Stimulated activated CD4-positive, alpha-beta T cell treated with anti-CD3 and anti-CD28 coated beads, TNF-alpha, amount 100 ng/mL, for 48 hours (primary cell): ENCODE measurements at regions not wholly inside any gene's neighbourhood (a gene's known extent, or its start where the extent isn't known, plus 50 kb on each side); places are given as distances from the start of the nearest gene placed in this dataset.
"Not testable (repeated sequence)": the region's sequence is repeated elsewhere in the genome, so short reads cannot be mapped to it uniquely, and the experiment has no call there.

Experiments used
- DNase-seq, 3 donors: peaks; one replicate each; pipeline ENCODE4 v3.0.0-alpha.2; 2020; ENCODE audit warnings: low read depth in 3 of 3

DNA sequence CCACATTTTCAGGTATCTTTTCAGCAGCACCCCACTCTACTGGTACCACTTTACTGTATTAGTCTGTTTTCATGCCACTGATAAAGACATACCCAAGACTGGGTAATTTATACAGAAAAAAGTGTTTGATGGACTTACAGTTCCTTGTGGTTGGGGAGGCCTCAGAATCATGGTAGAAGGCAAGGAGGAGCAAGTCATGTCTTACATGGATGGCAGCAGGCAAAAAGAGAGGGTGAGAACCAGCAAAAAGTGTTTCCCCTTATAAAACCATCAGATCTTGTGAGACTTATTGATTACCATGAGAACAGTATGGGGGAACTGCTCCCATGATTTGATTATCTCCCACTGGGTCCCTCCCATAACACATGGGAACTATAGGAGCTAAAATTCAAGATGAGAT, 685.9 kb downstream of the NYAP2 start:
- not testable (repeated sequence) for DNase-seq

GRCh38 chr2:226080334-226080733, 680.8 kb downstream of the NYAP2 start:
- DNase-seq: no peak

DNA sequence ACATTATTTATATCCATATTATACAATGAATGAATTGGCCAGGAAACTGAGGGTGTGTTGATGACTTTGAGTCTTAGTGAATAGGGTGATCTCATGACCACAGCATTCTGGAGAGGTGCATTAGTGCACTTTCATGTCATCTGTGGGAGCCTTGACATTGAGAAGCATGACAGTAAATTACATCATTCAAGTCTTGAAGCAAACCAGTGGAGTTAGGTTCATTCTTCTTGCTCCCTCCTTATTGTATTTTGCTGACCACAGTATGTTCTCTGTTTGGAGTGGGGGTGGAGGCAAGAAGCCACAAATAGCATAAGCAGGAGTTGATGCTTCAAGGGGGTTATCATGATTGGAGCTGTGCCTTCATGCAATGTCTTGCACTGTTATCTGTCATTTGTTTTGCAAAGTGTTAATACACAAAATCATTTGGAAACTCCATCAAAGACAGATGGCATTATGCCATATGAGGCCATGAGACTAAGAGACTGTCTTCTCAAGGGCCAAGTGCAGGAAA, 680.2 kb downstream of the NYAP2 start:
- DNase-seq: no peak

DNA sequence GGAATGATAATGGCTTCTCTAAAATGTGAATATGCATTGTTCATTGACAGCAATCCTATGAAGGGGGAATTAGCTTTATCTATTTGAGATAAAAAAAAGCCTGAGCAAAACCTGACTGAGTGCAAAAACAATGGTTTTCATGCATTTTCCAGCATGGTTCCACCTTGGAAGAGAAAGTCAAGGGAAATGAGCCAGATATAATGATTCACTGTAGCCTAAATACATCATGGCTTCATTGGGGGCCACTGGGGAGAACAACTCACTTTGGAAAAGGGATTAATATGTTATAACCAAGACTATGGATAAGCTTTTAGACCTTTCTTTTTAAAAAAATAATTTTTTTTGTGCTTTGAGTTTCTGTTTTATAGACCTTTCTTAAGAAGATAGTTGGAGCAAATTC, 679.7 kb downstream of the NYAP2 start:
- DNase-seq: no peak

- no peak for DNase-seq
Measured at GRCh38 chr2:226078666-226079065, 679.2 kb downstream of the NYAP2 start.

- no peak for DNase-seq
Measured at GRCh38 chr2:226077841-226078240, 678.3 kb downstream of the NYAP2 start.

DNA sequence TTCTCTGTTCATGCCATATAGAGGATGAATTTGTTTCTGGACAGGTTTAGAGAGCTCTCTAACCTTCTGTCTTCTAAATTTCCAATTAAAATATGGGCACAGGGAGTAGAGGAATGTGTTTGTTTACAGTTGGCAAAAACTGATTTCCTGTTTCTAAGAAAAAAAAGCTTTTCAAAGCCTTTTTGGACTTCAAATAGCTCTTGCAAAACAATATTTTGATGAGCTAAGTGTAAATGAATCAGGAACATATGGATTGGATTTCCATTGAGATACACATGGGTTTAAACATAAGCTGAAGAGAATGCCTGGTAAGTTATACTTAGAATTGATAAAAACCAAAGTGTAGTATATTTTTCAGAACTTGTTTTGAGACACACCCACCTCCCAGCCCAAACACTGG, 677.5 kb downstream of the NYAP2 start:
- DNase-seq: no peak

GRCh38 chr2:226076529-226076928, 677.0 kb downstream of the NYAP2 start:
- no peak for DNase-seq

DNA sequence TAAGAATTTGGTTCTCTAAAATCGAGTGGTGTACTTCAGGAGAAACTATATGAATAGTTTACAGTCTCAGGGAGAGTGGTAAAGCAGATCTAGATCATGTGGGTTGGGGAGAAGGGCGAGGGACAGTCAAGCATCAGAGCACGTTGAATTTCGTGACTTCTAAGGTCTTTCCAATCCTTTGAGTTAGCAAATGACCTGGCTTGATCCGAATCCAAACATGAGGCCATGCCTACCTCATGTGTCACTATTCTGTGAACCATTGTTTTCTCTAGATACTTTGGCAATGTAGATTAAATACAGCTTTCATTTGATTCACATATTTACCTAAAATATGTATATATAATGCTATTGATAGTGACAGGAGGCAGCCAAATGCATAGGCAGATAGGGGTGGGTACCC, 674.9 kb downstream of the NYAP2 start:
- no peak for DNase-seq

DNA sequence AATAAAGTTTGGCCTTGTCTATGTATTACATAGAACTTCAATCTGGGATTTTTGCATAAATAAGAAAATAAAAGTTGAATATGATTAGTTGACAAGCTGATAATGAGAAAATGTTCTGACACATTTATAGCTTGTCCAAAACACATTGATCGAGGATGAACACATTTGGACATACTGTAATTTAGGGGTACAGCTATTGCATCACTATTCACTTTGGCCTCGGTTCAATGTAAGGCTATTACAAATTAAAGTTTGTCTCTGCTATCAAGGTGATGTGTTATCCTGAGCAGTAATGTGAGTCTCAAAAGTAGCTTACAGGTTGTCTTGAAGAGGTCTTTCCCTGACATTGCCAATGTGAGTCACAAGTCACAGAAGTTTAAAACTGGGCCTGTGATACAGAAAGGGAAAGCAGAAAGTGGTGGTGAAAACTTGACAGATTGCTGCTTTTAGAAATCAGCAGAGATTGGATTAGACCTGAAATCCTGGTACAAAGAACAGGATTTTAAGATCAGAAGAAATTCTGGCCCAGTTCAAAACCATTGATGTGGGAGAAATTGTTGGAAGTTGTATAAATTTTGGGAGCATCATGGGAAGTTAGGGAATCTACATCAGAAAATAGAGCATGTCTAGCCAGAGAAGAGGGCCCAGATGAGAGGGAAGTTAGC, 674.1 kb downstream of the NYAP2 start:
- DNase-seq: no peak

- DNase-seq: no peak
Measured at GRCh38 chr2:226066873-226067272, 667.4 kb downstream of the NYAP2 start.

DNA sequence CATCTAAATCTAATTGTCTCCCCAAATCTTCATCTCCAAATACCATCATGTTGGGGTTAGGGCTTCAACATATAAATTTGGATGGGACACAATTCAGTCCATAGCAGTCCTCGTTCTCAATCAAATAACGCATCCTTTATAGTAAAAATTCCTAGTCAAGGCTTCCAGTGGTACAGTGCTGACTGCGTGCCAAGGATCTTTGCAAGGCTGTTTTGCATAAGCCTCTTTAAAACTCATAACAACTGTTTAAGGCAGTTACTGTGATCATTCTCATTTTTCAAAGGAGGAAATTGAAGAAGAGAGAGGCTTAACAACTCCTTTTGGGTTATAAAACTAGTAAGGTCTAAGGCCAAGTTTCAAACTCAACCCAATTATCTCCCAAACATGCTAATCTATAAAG, 666.9 kb downstream of the NYAP2 start:
- no peak for DNase-seq

- DNase-seq: no peak
Measured at GRCh38 chr2:226064932-226065570, 665.5 kb downstream of the NYAP2 start.

- no peak for DNase-seq
Measured at GRCh38 chr2:226063704-226064440, 664.4 kb downstream of the NYAP2 start.

- DNase-seq: no peak
Measured at GRCh38 chr2:226059961-226060627, 660.6 kb downstream of the NYAP2 start.

DNA sequence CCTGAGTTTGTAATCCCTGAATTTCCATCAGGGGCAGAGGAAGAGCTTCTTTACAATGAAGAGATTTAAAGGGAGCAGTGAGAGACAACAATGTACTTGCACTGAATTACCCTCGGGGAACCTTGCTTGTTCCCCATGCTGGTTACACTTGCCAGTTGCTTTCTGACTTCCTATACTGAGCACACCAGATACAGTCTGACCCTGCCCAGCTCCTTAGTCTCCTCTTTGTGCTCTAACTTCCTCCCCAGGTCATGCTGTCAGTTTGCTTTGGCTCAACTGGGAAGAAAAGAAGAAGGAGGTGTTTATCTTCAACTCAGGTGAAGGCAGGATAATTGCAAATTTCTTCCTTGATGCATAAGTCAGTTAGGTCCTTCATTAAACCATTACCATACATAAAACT, 658.4 kb downstream of the NYAP2 start:
- DNase-seq: no peak

- no peak for DNase-seq
Measured at GRCh38 chr2:226057365-226057764, 657.9 kb downstream of the NYAP2 start.

- DNase-seq: no peak
Measured at GRCh38 chr2:226052772-226053416, 653.4 kb downstream of the NYAP2 start.

GRCh38 chr2:226050822-226051221, 651.3 kb downstream of the NYAP2 start:
- no peak for DNase-seq

DNA sequence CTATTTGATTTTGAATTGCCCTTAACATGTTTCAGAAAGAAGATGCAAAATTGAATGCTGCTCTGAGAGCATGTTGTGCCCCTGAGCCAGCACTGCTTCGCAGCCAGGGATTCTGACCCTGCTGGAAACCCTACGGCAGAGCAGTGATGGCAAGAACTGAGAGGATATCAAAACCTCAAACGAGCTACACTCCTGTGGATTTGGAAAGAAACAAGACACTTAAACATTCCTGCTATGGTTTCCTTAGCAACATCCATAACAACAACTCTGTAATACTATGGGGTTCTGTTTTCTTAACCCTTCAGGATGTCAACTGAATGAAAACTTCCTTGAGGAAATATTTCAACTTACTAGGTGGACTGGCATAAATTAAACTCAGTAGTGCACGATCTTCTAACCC, 649.1 kb downstream of the NYAP2 start:
- no peak for DNase-seq

DNA sequence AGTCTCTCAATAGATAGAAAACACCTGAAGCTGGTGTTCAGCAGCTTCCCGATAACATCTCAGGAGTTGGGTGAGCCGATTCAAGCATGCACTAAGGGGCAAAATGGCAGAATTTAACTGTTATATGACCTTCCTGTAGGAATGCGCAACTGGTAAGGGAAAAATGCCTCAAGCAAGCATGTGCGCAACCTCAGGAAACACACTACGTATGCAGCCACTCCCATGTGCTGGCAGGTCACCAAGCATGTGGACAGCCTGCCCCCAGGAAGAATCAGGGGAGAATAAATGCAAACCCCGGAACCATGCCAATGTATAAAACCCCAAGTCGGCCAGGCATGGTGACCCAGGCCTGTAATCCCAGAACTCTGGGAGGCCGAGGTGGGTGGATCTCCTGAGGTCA, 645.6 kb downstream of the NYAP2 start:
- no peak for DNase-seq
